ENCODE measurements at regions not wholly inside any gene's neighbourhood (a gene's known extent, or its start where the extent isn't known, plus 50 kb on each side); places are given as distances from the start of the nearest gene placed in this dataset.

GRCh38 chr20:39145921-39146320, 183.8 kb downstream of the DHX35 start:
- no peak overlapping the region for H4K5ac ChIP-seq (ENCODE audit: insufficient read length, low read depth, low read length)
- H4K20me1 ChIP-seq (replicated peaks in 1 of 2; ENCODE audit: control insufficient read depth in 1 of 2, insufficient read depth in 2 of 2, low read length in 2 of 2), result no peaks in the 10 kb centered on the region
- no peaks in the 10 kb centered on the region; the same call in 1 of the 2 replicates for H3K79me1 ChIP-seq (ENCODE audit: low read depth, low read length)
- H3K27me3 ChIP-seq (replicated peaks in 1 of 4; ENCODE audit: control insufficient read depth in 3 of 4, extremely low read depth in 1 of 4, insufficient read depth in 3 of 4, low read length in 3 of 4), result no peaks in the 10 kb centered on the region
- H3K79me2 ChIP-seq (ENCODE audit: control insufficient read depth in 1 of 2, insufficient read depth in 2 of 2, low read length in 2 of 2), result no peaks in the 10 kb centered on the region
- H2BK120ac ChIP-seq (replicated peaks; ENCODE audit: low read depth, low read length), result no peak overlapping the region
- no peak overlapping the region for H4K8ac ChIP-seq (ENCODE audit: extremely low read depth, insufficient read depth, low read length)
- no peak overlapping the region for H3K4me3 ChIP-seq (ENCODE audit: extremely low read depth in 1 of 4, insufficient read depth in 2 of 4, low read depth in 3 of 4, low read length in 4 of 4)
- H3K36me3 ChIP-seq (ENCODE audit: control insufficient read depth in 2 of 4, insufficient read depth in 4 of 4, low read length in 3 of 4), result no peaks in the 10 kb centered on the region
- H3K14ac ChIP-seq (ENCODE audit: insufficient read length), result no peak overlapping the region
- no peak overlapping the region for H3K9ac ChIP-seq (replicated peaks in 1 of 4; ENCODE audit: extremely low read depth in 1 of 4, low read depth in 3 of 4, low read length in 3 of 4)
- no peak overlapping the region for H2BK5ac ChIP-seq (ENCODE audit: low read depth, low read length)
- peaks cover 0 to 9% (median 5%) of the 10 kb centered on the region in 4 experiments; a peak in 5 of 7 replicates for H3K4me1 ChIP-seq (replicated peaks in 1 of 4; ENCODE audit: control insufficient read depth in 3 of 4, insufficient read depth in 4 of 4, low read length in 3 of 4)
- 93% methylated on average over 2 of the region's 2 CpGs; no CpG with 5 or more reads in 1 of the 2 experiments for WGBS, 2 experiments (ENCODE audit: extremely low coverage in 1 of 2, insufficient coverage in 1 of 2, insufficient read length in 1 of 2, insufficient replicate concordance in 2 of 2, low coverage in 1 of 2, low lambda C conversion rate in 2 of 2, missing lambda C conversion rate in 1 of 2)
- no peak overlapping the region for H2BK20ac ChIP-seq (ENCODE audit: low read length)
- ChIA-PET POLR2A (ENCODE audit: partially characterized antibody) (no interaction called here), CTCF (ENCODE audit: partially characterized antibody) (interaction anchor here (0.7 kb wide), 1 partner anchor 64 kb away, joined by 3 read pairs; no protein-coding TSS in a partner anchor)
- H2BK15ac ChIP-seq (ENCODE audit: low read length), result no peak overlapping the region
- no peak overlapping the region for H3K23ac ChIP-seq (ENCODE audit: insufficient read length)
- H3K4me2 ChIP-seq (ENCODE audit: insufficient read depth in 1 of 2, low read depth in 2 of 2, low read length in 2 of 2), result no peak overlapping the region
- FAIRE-seq, result no peak
- H3K27ac ChIP-seq (ENCODE audit: low read depth, low read length), result no peak overlapping the region
- H3K4ac ChIP-seq (replicated peaks; ENCODE audit: insufficient read length, low read depth, low read length), result no peak overlapping the region
- no peak overlapping the region for H3K56ac ChIP-seq (replicated peaks; ENCODE audit: insufficient read length, low read depth, low read length)
- H2AFZ ChIP-seq (ENCODE audit: low read length), result no peak overlapping the region
- H2BK12ac ChIP-seq (ENCODE audit: low read depth, low read length), result no peak overlapping the region
- DNase-seq (ENCODE audit: low read depth in 1 of 2, low spot score in 2 of 2), result no peak
- H3K18ac ChIP-seq (ENCODE audit: extremely low read depth, low read length), result no peak overlapping the region
- H2AK5ac ChIP-seq (ENCODE audit: low read depth, low read length), result no peak overlapping the region
- H3K9me3 ChIP-seq (ENCODE audit: insufficient read depth in 2 of 2, low read depth in 1 of 2, low read length in 1 of 2), result no peaks in the 10 kb centered on the region
- H3K23me2 ChIP-seq (ENCODE audit: low read depth, low read length), result no peaks in the 10 kb centered on the region
- no peak overlapping the region for H4K91ac ChIP-seq (replicated peaks; ENCODE audit: insufficient read length, low read length)
- TF ChIP-seq GABPA (IDR thresholded peaks at IDR 0.05; ENCODE audit: borderline replicate concordance, insufficient read depth, low read length) (no peak), JUND (IDR thresholded peaks at IDR 0.05; ENCODE audit: low read length) (no peak), MAX (IDR thresholded peaks at IDR 0.05) (no peak), SP2 (IDR thresholded peaks at IDR 0.05; ENCODE audit: low read length) (no peak)
